ENCODE measurements at regions not wholly inside any gene's neighbourhood (a gene's known extent, or its start where the extent isn't known, plus 50 kb on each side); places are given as distances from the start of the nearest gene placed in this dataset.

GRCh38 chr12:111196532-111196931 lies 172.4 kb downstream of the PHETA1 start:
- Histone ChIP-seq H3K9me3 (ENCODE audit: control insufficient read depth, insufficient read depth, low read length) (no peaks in the 10 kb centered on the region), H3K4me3 (ENCODE audit: low read length) (no peak overlapping the region), H3K27ac (ENCODE audit: low read depth, low read length) (no peak overlapping the region), H3K79me2 (ENCODE audit: control insufficient read depth, low read length) (no peaks in the 10 kb centered on the region), H4K20me1 (ENCODE audit: control insufficient read depth, insufficient read depth, low read depth, low read length) (no peaks in the 10 kb centered on the region), H3K4me1 (ENCODE audit: control insufficient read depth, low read length) (no peaks in the 10 kb centered on the region), H3K4me2 (ENCODE audit: low read length) (no peak overlapping the region), H3K36me3 (ENCODE audit: control insufficient read depth, low read length) (no peaks in the 10 kb centered on the region), H3F3A (ENCODE audit: control insufficient read depth, insufficient read depth) (no peaks in the 10 kb centered on the region), H3K9me2 (replicated peaks; ENCODE audit: control insufficient read depth, low read length) (no peaks in the 10 kb centered on the region), H3K27me3 (ENCODE audit: control insufficient read depth, low read length) (no peaks in the 10 kb centered on the region)
- TF ChIP-seq EZH2phosphoT487 (IDR thresholded peaks at IDR 0.05; ENCODE audit: borderline replicate concordance, low read length) (no peak), CTCF (IDR thresholded peaks at IDR 0.05; ENCODE audit: low read depth, low read length, poor library complexity, severe bottlenecking) (no peak)

GRCh38 chr12:111195316-111195715 lies 173.6 kb downstream of the PHETA1 start:
- Histone ChIP-seq H3K36me3 (ENCODE audit: control insufficient read depth, low read length) (no peaks in the 10 kb centered on the region), H3K27me3 (ENCODE audit: control insufficient read depth, low read length) (no peaks in the 10 kb centered on the region), H3K4me1 (ENCODE audit: control insufficient read depth, low read length) (no peaks in the 10 kb centered on the region), H4K20me1 (ENCODE audit: control insufficient read depth, insufficient read depth, low read depth, low read length) (no peaks in the 10 kb centered on the region), H3F3A (ENCODE audit: control insufficient read depth, insufficient read depth) (no peaks in the 10 kb centered on the region), H3K4me3 (ENCODE audit: low read length) (no peak overlapping the region), H3K4me2 (ENCODE audit: low read length) (no peak overlapping the region), H3K9me3 (ENCODE audit: control insufficient read depth, insufficient read depth, low read length) (no peaks in the 10 kb centered on the region), H3K27ac (ENCODE audit: low read depth, low read length) (no peak overlapping the region), H3K79me2 (ENCODE audit: control insufficient read depth, low read length) (no peaks in the 10 kb centered on the region), H3K9me2 (replicated peaks; ENCODE audit: control insufficient read depth, low read length) (no peaks in the 10 kb centered on the region)
- TF ChIP-seq CTCF (IDR thresholded peaks at IDR 0.05; ENCODE audit: low read depth, low read length, poor library complexity, severe bottlenecking) = no peak
- no peak for TF ChIP-seq EZH2phosphoT487 (IDR thresholded peaks at IDR 0.05; ENCODE audit: borderline replicate concordance, low read length)

GRCh38 chr12:111194703-111195051 lies 174.2 kb downstream of the PHETA1 start:
- Histone ChIP-seq H3K36me3 (ENCODE audit: control insufficient read depth, low read length) (no peaks in the 10 kb centered on the region), H3F3A (ENCODE audit: control insufficient read depth, insufficient read depth) (no peaks in the 10 kb centered on the region), H3K4me2 (ENCODE audit: low read length) (no peak overlapping the region), H4K20me1 (ENCODE audit: control insufficient read depth, insufficient read depth, low read depth, low read length) (no peaks in the 10 kb centered on the region), H3K27me3 (ENCODE audit: control insufficient read depth, low read length) (no peaks in the 10 kb centered on the region), H3K4me1 (ENCODE audit: control insufficient read depth, low read length) (no peaks in the 10 kb centered on the region), H3K9me3 (ENCODE audit: control insufficient read depth, insufficient read depth, low read length) (no peaks in the 10 kb centered on the region), H3K27ac (ENCODE audit: low read depth, low read length) (no peak overlapping the region), H3K9me2 (replicated peaks; ENCODE audit: control insufficient read depth, low read length) (no peaks in the 10 kb centered on the region), H3K79me2 (ENCODE audit: control insufficient read depth, low read length) (no peaks in the 10 kb centered on the region), H3K4me3 (ENCODE audit: low read length) (no peak overlapping the region)
- TF ChIP-seq EZH2phosphoT487 (IDR thresholded peaks at IDR 0.05; ENCODE audit: borderline replicate concordance, low read length) (no peak), CTCF (IDR thresholded peaks at IDR 0.05; ENCODE audit: low read depth, low read length, poor library complexity, severe bottlenecking) (no peak)
